ENCODE measurements at regions not wholly inside any gene's neighbourhood (a gene's known extent, or its start where the extent isn't known, plus 50 kb on each side); places are given as distances from the start of the nearest gene placed in this dataset.

- TF ChIP-seq POLR2A (IDR thresholded peaks at IDR 0.05): no peak
- TF ChIP-seq, protein P1, sequence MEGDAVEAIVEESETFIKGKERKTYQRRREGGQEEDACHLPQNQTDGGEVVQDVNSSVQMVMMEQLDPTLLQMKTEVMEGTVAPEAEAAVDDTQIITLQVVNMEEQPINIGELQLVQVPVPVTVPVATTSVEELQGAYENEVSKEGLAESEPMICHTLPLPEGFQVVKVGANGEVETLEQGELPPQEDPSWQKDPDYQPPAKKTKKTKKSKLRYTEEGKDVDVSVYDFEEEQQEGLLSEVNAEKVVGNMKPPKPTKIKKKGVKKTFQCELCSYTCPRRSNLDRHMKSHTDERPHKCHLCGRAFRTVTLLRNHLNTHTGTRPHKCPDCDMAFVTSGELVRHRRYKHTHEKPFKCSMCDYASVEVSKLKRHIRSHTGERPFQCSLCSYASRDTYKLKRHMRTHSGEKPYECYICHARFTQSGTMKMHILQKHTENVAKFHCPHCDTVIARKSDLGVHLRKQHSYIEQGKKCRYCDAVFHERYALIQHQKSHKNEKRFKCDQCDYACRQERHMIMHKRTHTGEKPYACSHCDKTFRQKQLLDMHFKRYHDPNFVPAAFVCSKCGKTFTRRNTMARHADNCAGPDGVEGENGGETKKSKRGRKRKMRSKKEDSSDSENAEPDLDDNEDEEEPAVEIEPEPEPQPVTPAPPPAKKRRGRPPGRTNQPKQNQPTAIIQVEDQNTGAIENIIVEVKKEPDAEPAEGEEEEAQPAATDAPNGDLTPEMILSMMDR (IDR thresholded peaks at IDR 0.05): no peak
These were observed 1137.0 kb upstream of the PHF14 start for GRCh38 chr7:9836671-9837070.

All from testis (tissue), 2 donors.